ENCODE measurements at regions not wholly inside any gene's neighbourhood (a gene's known extent, or its start where the extent isn't known, plus 50 kb on each side); places are given as distances from the start of the nearest gene placed in this dataset.
"Not testable (repeated sequence)": the region's sequence is repeated elsewhere in the genome, so short reads cannot be mapped to it uniquely, and the experiment has no call there.

GRCh38 chr2:128613876-128614275 lies 295.2 kb upstream of the HS6ST1 start:
- DNase-seq (ENCODE audit: low spot score): no peak

- DNase-seq (ENCODE audit: low spot score): not testable (repeated sequence)
Observed at GRCh38 chr2:128614907-128615306, 296.2 kb upstream of the HS6ST1 start.

- no peak for DNase-seq (ENCODE audit: low spot score)
Observed at GRCh38 chr2:128615571-128615970, 296.9 kb upstream of the HS6ST1 start.

GRCh38 chr2:128617029-128617590 lies 298.4 kb upstream of the HS6ST1 start:
- DNase-seq (ENCODE audit: low spot score): no peak

GRCh38 chr2:128617661-128618060 lies 299.0 kb upstream of the HS6ST1 start:
- no peak for DNase-seq (ENCODE audit: low spot score)

GRCh38 chr2:128618642-128619041 lies 300.0 kb upstream of the HS6ST1 start:
- no peak for DNase-seq (ENCODE audit: low spot score)

- DNase-seq (ENCODE audit: low spot score): no peak
Observed at GRCh38 chr2:128619471-128620325, 301.0 kb upstream of the HS6ST1 start.

GRCh38 chr2:128621074-128621473 lies 302.4 kb upstream of the HS6ST1 start:
- DNase-seq (ENCODE audit: low spot score): no peak

- DNase-seq (ENCODE audit: low spot score): no peak
Observed at GRCh38 chr2:128622371-128622770, 303.7 kb upstream of the HS6ST1 start.

GRCh38 chr2:128622955-128623620 lies 304.4 kb upstream of the HS6ST1 start:
- no peak for DNase-seq (ENCODE audit: low spot score)

GRCh38 chr2:128623776-128624761 lies 305.4 kb upstream of the HS6ST1 start:
- no peak for DNase-seq (ENCODE audit: low spot score)

- DNase-seq (ENCODE audit: low spot score): no peak
Observed at GRCh38 chr2:128624956-128625355, 306.3 kb upstream of the HS6ST1 start.

GRCh38 chr2:128625421-128625820 lies 306.8 kb upstream of the HS6ST1 start:
- DNase-seq (ENCODE audit: low spot score): no peak

- DNase-seq (ENCODE audit: low spot score): no peak
Observed at GRCh38 chr2:128625963-128626759, 307.5 kb upstream of the HS6ST1 start.

- peak; percentile 39 for DNase-seq (ENCODE audit: low spot score)
Observed at GRCh38 chr2:128626760-128627511, 308.3 kb upstream of the HS6ST1 start.

GRCh38 chr2:128628206-128628605 lies 309.5 kb upstream of the HS6ST1 start:
- no peak for DNase-seq (ENCODE audit: low spot score)

GRCh38 chr2:128628996-128629395 lies 310.3 kb upstream of the HS6ST1 start:
- DNase-seq (ENCODE audit: low spot score): no peak

GRCh38 chr2:128630974-128631697 lies 312.5 kb upstream of the HS6ST1 start:
- no peak for DNase-seq (ENCODE audit: low spot score)

- no peak for DNase-seq (ENCODE audit: low spot score)
Observed at GRCh38 chr2:128631698-128632500, 313.2 kb upstream of the HS6ST1 start.

All from putamen (tissue), 1 donor.